Left renal cortex interstitium (tissue), 4 donors: ENCODE measurements at regions not wholly inside any gene's neighbourhood (a gene's known extent, or its start where the extent isn't known, plus 50 kb on each side); places are given as distances from the start of the nearest gene placed in this dataset.
"Not testable (repeated sequence)": the region's sequence is repeated elsewhere in the genome, so short reads cannot be mapped to it uniquely, and the experiment has no call there.

Source experiments
- DNase-seq, 4 donors: peaks; one replicate each; pipeline ENCODE4 v3.0.0-alpha.2; 2013; ENCODE audit warnings: low read depth in 4 of 4, low spot score in 2 of 4, missing footprints in 1 of 4

DNA sequence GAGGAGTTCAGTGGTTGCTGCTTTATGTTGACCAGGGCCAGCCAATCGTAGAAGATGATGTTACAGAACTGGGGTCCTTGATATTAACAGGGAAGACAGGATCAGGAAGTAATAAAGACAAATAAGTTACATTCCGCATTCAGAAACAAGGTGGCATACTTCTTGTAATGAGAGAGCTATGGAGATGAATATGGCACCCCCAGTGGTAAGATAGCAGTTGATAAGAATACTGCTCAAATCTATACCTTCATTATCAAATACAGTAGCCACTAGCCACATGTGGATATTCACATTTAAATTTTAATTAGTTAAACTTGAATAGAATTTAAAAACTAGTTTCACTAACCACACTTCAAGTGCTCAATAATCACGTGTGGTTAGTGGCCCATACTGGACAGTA is 290.4 kb upstream of the RBMS1 start:
- no peak for DNase-seq

DNA sequence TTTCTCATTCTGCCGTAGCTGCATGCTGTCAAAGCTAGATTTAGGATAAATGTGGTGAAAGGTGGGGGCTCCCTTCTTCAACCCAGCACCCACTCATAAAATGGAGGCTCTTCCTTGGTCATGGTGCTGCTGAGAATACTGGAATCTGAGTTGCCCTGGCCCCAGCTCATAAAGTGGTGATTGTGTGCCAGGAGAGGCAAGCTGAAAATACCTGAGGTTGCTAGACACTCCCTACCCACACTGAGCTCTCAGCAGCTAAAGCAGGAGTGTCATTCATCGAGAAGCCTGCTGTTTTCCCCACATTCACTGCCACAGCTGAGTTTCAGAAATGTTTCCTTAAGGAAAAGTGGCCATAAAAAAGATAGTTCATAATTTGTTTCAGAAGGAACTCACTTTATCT is 297.1 kb upstream of the RBMS1 start:
- DNase-seq: no peak

- DNase-seq: no peak
These were observed 298.3 kb upstream of the RBMS1 start for GRCh38 chr2:160791884-160792283.

GRCh38 chr2:160792837-160793236 is 299.2 kb upstream of the RBMS1 start:
- DNase-seq: no peak

DNA sequence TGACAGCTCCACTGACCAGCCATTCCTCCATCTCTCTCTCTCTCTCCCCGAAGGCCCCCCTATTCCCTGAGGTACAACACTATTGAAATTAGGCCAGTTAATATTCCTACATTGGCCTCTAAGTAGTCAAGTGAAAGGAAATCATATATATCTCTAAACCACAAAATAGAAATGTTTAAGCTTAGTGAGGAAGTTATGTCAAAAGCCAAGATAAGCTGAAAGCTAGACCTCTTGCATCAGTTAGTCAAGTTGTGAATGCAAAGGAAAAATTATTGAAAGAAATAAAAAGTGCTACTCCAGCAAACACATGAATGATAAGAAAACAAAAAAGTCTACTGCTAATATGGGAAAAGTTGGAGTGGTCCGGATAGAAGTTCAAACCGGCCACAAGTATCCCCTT is 301.3 kb upstream of the RBMS1 start:
- DNase-seq: no peak

DNA sequence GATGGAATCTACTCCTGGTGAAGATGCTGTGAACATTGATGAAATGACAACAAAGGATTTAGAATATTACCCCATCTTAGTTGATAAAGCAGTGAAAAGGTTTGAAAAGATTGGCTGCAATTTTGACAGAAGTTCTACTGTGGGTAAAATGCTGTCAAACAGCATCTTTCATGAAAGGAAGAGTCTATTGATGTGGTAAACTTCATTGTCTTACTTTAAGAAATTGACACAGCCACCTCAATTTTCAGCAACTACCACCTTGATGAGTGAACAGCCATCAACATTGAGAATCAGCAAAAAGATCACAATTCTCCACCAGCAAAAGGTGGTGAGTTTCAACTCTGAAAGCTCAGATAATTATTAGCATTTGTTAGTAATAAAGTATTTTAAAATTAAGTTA is 310.3 kb upstream of the RBMS1 start:
- DNase-seq: no peak

- no peak for DNase-seq
These were observed 316.8 kb upstream of the RBMS1 start for GRCh38 chr2:160810406-160810805.

- no peak for DNase-seq
These were observed 319.4 kb upstream of the RBMS1 start for GRCh38 chr2:160812830-160813505.

GRCh38 chr2:160813506-160813858 is 319.9 kb upstream of the RBMS1 start:
- DNase-seq: no peak

DNA sequence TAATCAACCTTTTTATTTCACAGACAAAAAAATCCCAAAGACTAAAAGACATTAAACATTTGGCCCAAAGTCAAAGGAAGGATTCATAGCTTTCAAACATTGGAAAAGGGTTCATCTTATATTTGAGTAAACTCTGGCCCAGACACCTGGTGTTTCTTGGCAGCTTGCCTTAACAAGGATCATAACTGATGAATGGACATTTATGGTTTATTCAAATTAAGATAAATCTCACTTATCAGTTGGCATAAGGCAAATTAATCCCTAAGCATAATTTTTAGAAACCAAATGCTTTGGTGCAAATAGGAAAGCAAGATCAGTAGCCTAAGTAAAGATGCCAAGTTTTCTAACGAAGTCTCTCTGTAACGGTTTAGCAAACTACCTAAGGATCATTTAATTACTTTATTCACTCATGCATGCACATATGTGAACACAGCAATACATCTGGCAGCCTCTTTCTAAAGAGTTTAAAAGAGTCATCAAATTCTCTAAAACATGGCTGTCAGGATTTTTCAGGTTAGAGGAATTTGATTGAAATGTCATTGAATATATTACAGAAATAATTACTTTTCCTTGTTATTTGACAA is 323.4 kb upstream of the RBMS1 start:
- no peak for DNase-seq

DNA sequence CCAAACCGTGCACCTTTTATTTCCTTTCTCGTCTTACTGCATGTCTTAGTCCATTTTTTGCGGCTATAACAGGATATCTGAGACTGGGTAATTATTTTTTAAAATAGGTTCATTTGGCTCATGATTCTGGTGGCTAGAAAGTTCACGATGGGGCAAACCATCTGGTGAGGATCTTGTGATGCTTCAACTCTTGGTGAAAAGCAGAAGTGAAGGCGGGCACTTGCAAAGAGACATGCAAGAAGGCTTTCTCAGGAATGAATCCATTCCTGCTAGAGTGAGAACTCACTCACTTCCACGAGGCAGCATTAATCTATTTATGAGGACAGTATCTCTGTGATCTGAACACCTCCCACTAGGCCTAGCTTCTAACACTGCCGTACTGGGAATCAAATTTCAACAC is 327.1 kb upstream of the RBMS1 start:
- DNase-seq: no peak

DNA sequence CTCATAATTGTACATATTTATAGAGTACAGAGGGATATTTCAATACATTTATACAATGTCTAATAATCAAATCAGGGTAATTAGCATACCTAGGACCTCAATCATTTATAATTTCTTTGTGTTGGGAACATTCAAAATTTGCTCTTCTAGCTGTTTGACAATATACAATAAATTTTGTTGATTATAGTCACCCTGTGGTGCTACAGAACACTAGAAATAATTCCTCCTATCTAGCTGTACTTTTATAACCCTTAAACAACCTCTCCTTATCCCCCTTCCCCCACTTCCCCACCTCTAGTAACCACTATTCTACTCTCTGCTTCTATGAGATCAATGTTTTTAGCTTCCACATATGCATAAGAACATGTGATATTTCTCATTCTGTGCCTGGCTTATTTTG is 328.4 kb upstream of the RBMS1 start:
- DNase-seq: no peak

DNA sequence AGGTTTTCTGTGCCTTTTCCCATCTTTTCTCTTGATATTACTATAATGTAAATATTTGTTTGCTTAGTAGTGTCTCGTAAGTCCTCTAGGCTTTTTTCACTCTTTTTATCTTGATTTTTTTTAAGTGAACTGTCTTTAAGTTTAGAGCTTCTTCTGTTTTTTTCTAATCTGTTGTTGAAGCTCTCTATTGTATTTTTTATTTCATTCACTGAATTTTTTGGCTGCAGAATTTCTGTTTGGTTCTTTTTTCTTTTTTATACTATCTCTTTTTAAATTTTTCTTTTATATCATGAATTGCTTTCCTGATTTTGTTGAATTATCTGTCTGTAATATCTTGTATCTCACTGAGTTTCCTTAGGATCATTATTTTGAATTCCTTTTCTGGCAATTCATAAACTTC is 331.8 kb upstream of the RBMS1 start:
- DNase-seq: no peak

DNA sequence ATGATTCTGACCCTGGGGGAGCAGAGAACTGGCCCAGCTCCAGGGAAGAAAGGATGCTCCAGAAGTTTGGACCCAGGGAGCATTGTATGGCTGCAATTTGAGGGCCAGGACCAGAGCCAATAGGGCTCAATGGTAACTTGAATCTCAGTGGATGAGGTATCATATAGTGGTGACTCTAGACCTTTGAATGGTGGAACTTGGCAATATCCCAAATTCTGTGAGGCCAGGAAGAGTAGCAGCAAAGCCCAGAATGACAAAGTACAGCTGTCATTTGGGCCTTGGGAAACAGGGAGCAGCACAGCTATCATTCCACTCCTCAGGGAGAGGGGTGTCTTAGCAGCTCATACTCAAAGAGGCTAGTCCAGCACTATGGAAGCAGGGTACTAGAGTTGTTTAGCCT is 332.9 kb upstream of the RBMS1 start:
- DNase-seq: no peak

- DNase-seq: no peak
These were observed 332.2 kb upstream of the TANK start for GRCh38 chr2:160828076-160828475.

DNA sequence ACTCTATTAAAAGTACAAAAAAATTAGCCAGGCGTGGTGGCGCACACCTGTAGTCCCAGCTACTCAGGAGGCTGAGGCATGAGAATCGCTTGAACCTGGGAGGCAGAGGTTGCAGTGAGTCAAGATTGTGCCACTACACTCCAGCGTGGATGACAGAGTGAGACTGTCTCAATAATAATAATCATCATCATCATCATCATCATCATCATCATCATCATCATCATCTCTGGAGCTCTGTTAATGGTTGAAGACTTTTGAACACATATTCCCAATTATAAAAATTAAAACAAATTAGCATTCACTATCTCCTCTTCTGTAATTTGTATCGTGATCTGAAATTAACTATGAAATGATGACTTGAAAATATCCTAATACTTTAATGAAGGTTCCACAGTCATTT is 327.8 kb upstream of the TANK start:
- not testable (repeated sequence) for DNase-seq

DNA sequence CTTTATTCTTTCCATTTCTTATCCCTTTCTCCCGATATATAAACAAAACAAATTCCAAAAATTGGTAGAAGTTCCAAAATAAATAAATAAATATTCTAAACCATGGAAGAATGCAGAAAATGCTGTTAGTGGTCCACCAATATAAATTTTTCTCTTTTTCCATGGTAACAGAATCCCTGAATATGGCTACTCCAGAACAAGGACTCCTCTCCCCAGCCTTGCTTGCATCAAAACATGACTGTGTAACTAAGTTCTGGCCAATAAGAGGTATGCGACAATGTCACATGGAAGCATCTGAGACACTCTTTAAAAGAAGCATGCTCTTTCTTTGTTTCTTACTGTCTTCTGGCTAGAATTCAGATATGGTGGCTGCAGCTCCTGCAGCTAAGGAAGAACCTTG is 325.1 kb upstream of the TANK start:
- no peak for DNase-seq

DNA sequence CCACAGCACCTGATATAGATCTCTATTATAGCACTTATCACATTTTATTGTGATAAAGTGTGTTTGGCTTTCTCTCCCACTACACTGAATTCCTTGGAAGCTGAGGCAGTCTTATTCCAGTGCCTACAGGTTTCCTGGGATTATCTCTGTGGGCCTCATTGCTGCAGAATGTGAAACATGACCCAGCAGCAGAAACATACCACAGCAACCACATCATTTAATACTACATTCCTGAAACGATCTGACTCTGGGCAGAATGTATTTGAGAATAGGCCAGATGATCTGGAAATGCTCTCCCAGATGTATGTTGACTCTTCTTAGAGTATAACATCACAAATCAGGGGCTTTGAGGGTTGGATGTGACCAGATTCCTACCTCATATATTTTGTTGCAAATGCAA is 323.5 kb upstream of the TANK start:
- no peak for DNase-seq

GRCh38 chr2:160837416-160837815 is 322.8 kb upstream of the TANK start:
- no peak for DNase-seq

GRCh38 chr2:160838147-160838546 is 322.1 kb upstream of the TANK start:
- no peak for DNase-seq

DNA sequence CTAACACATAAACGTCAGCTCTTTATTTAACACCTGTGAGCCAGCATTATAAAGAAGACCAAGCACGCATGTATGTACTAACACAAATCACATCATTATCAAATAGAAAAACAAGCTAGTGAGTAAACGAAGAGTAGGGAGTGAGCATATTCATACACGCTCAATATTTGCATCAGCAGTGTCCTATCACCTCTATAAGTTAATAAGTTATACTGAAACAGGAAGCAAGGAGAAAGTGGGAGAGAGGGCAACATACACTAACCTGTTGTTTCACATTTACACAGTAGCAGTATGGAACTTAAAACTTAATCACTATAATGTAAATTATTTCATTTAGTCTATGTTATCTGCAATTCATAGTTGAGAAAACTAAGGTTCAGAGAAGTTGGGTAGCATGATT is 321.5 kb upstream of the TANK start:
- DNase-seq: no peak

DNA sequence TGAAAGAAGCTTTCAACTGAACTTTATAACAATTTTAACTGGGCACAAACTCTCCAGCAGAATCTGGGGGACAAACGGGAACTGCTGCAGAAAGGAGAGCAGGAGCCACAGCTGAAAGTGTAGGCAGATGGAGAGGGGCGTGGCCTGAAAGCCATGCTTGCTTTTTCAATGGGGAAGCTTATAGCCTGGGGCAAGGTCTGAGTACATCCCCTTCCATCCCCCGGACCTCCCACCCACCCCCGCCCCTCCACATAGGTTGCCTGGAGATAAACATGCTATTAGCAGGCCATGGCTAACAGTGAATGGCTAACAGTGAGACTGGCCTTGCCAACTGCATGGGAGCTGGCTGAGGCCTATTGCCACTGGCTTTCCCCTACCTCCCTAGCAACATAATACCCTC is 317.9 kb upstream of the TANK start:
- no peak for DNase-seq

- DNase-seq: no peak
These were observed 301.1 kb upstream of the TANK start for GRCh38 chr2:160859096-160859495.
